D341Med (cell line): ENCODE measurements at regions not wholly inside any gene's neighbourhood (a gene's known extent, or its start where the extent isn't known, plus 50 kb on each side); places are given as distances from the start of the nearest gene placed in this dataset.

Source experiments
- DNase-seq: peaks from one replicate; pipeline ENCODE4 v3.0.0; 2012; ENCODE audit warnings: low spot score

GRCh38 chr12:87836190-87836589 is 193.0 kb downstream of the C12orf50 start:
- no peak for DNase-seq

- no peak for DNase-seq
These were observed 200.7 kb downstream of the C12orf50 start for GRCh38 chr12:87828382-87828973.

DNA sequence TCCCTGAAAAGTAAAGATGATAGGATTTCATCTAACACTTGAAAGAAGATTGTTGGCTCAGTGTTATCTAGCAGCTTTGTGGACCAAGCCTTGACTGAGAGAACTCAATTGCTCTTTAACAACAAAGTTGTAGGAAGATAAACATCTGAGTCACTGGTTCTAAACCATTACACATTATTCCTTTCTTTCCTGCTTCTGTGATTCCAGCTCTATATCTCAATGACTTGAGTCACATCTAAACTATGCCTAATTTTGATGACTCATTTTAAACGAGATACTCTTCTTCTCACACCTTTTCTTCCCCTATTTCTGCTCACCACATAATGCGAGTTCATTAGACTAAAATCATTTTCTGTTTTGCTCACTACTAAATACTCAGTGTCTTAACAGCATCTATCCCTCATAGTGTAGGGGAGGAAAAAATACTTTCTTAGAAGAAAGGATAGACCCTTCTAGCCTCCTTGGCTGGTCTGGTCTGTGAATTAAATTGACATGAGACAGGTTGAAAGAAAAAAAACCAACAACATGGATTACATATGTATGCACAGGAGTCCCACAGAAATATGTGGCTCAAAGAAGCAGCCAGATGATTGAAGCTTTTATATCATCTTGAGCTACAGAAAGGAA is 201.4 kb downstream of the C12orf50 start:
- no peak for DNase-seq

DNA sequence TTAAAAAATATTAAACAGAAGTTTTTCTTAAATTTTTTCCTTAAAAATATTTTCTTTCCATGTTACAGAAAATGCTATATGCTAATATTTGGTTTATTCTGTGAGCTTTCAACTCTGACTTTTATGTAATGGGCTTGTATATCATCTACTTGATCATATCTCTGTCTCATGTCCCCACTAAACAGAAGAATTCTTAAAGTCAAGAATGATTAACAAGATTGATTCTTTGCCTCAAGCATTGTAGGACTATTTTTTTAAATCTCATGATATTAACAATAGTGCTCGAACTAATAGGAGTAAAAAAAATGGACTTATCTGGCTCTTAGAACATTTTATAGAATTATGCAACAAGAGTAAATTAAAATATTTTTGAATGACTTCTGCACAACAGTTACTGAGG is 206.3 kb downstream of the C12orf50 start:
- no peak for DNase-seq

- DNase-seq = no peak
These were observed 208.5 kb downstream of the C12orf50 start for GRCh38 chr12:87820524-87821202.

DNA sequence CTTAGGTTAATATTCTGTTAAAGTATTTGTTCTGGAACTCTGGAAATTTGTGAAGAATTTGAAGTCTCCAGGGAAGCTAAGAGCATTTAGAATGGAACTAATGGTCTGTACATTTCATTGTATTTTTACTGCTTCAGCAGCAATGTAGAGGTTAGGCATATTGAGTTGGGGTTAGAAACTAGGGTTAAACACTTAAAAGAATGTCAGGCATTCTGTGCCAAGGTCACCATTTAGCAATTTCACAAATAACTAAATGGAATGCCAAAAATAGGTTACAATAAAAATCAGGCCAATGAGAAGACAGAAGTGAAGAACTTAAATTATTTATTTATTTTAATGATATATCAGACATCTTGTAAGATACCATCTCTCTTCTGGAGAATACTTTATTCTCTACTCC is 210.8 kb downstream of the C12orf50 start:
- DNase-seq = no peak

DNA sequence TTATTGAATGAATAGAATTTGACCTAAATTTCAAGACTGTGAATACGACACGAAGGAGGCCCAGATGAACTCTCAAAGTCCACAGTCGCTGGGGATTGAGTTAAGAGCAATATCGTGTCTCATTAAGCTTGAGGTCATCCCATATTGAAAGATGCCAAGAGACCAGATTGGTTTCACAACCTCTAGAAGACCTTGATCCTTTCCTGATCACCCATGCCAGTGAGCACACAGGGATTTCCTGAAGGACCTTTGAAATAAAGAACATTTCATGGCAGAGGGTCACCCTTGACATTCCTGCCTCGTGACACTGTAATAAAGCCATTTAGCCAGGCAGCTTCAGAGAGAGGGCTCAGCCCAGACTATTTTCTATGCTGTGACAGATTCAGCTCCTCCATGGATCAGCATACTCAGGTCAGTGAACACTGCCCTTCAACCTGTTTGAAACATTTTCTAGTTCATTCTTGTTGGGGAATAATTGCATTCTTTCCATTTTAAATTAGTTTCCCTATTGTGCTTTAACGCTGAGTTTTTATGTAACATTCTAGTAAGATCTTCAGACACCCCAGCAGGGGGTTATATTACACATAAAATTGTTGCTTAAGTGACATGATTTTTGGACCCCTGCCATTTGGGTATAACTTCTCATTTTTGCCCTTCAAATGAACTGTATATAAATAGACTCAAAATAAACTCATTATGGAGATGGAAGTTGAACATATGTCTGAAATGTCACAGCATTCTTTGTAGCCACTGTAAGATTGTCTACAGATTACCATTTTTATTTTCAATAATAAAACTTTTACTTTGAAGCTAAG is 213.2 kb downstream of the C12orf50 start:
- no peak for DNase-seq

GRCh38 chr12:87814625-87815024 is 214.6 kb downstream of the C12orf50 start:
- DNase-seq = no peak

DNA sequence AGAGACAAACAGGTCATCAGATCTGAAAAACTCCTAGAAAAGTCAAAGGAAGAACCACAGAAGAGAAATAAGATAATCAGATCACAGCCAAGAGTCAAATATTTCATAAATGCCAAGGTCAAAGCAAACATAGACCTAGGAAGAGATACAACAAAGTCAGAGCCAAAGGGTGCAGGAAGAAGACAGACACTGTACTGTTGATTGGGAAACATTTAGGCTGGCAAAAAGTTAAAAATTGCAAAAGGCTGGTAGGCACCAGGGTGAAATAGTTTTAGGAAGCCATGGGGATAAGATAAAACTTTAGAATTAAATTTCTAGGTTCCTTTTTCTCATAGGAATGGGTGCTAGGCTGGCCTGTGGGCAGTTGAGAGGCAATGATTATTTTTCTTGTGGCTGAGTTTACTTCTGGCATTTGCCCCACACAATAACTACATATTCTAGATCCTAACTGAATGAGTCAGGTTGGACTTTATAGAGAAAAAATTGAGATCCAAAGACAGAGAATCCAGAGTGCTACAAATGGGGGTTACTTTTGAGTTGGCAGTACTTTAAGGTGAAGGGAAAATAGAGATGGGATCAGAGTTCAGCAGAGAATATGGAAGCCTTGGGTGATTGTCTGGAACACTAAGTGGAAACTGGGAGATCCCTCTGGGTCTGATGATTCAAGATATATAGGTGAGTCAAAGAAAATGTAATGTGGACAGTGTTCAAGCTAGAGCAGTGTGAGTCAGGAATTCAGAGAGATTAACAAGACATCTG is 215.5 kb downstream of the C12orf50 start:
- DNase-seq = no peak

DNA sequence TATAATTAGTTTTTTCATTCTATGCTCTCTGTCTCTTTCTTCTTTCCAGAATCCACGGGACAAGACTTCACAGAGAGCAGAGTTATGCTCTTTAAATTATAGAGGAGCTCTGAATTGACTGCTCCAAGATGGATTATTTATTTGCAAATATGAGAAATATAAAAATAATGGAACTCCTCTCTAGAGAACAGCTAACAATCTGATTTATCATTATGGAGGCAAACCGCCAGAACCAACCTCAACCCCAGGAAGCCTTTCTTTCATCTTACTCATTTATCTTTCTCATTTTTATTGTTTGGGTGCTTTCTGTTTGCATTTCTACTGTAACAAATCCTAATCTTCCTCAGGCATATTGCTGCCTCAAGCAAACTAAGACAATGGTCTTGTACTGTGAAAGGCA is 216.5 kb downstream of the C12orf50 start:
- no peak for DNase-seq

GRCh38 chr12:87812030-87812429 is 217.2 kb downstream of the C12orf50 start:
- DNase-seq = no peak

DNA sequence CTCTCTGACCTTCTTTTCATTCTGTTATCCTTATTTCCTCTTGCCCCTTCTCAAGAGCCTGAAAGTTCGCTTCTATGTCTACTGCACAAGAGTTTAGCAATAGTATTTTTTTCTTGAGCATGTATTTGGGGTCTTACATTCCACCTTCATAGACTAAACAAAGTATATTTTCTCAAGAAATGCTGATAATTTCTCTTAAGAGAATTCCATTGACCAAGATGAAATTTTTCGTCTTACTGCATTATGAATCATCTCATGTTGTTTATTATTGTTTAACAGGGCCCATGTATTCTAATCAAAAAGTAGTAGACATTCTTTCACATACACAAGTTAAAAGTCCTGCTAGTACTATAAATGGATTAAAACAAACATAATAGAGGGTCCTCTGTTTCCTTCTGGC is 219.3 kb downstream of the C12orf50 start:
- DNase-seq = no peak

- DNase-seq = no peak
These were observed 222.1 kb downstream of the C12orf50 start for GRCh38 chr12:87807086-87807485.

GRCh38 chr12:87806310-87806709 is 222.9 kb downstream of the C12orf50 start:
- DNase-seq = no peak

DNA sequence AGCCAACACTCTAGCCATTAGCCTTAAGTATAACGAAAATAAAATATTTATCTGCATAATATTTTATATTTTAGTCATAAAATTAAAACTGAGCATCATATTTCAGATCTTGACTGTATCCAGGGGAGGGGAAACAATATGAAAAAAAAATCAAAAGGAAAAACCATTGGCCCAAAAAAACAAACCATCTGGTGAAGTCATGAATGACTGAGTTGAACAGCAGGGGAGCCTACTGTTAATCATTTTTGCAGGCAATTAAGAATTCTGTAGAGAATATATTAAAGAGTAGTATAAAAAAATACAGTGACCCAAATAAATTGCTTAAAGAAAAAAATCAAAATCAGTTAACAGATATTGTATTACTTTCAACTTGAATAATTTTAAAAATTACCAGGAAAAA is 224.8 kb downstream of the C12orf50 start:
- DNase-seq = no peak

- no peak for DNase-seq
These were observed 226.5 kb downstream of the C12orf50 start for GRCh38 chr12:87802721-87803011.

DNA sequence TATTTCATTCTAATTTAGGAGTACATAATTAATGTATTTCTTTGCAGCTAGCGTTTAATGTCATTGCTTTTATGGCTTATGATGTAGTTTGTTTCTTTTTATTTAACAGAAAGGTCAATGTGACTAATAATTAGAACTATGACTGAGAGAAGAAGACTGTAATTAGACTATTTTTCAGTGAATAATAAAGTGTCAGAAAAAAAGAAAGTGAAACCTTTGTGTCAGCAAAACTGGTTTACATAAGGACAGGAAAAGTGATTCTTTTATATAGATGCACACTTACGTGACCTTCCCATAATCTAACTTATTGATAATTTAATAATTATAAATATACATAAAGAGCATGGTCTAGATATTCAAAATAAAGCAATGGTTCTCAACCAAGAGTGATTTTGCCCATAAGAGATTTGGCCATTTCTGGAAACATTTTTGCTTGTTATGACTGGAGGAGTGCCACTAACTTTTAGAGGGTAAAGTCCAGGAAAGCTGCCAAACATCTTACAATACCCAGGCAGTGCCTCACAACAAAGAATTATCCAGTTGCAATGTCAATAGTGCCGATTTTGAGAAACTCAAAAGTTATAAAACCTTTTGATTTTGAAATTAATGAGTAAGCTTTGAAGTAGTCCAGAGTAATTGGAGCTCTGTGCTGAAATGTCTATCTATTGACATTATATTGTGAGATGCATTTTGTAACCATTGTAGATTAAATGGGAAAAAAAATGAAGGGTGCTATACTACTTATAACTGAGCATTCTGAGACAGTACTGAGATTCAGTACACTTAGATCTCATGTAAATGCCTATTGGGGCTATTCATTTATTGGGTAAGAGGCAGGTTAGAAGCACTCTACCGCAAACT is 227.1 kb downstream of the C12orf50 start:
- no peak for DNase-seq

DNA sequence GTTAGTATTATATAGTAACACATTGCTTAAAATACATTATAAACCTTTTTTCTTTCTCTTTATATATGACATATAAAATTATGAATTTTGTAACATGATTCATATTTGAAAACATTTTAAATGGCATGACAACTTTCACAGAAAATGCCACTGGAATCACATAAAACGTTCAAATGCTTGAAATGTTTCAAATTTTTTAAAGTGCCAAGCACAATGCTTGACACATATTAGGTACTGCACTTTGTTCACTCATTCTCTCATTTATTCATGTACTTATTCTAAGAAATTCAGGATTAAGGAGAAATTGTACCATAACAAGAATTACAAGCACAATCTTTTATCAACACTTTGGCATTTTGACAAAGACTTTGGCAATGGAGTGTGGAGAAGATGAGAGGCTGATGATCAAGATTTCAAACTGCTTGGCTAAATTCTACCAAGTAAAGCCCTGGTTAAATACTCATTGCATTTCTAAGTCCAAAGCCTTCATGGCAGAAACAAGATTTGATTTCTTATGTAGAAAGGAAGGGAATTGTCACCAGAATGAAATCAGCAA is 232.2 kb downstream of the C12orf50 start:
- no peak for DNase-seq

DNA sequence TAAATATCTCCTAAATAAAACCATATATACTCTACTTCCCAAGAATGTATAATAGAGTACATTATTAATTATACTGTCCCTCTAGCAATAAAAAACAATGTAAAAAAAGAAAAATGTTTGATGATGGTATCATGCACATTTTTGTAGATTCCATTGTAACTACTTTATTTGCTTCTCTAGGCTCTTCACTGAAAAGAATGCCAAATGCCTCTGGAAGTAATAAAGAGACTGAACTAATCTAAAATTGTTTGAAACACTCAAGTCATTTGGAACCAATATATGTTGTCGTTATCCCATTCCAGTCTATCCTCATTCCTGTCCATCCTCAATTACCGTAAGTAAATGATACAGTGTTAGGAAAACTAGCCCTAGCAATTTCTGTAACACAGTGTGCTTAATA is 233.6 kb downstream of the C12orf50 start:
- DNase-seq = no peak

- no peak for DNase-seq
These were observed 234.3 kb downstream of the C12orf50 start for GRCh38 chr12:87794854-87795253.

- DNase-seq = no peak
These were observed 236.1 kb downstream of the C12orf50 start for GRCh38 chr12:87793131-87793530.
